ENCODE measurements at regions not wholly inside any gene's neighbourhood (a gene's known extent, or its start where the extent isn't known, plus 50 kb on each side); places are given as distances from the start of the nearest gene placed in this dataset.
"Not testable (repeated sequence)": the region's sequence is repeated elsewhere in the genome, so short reads cannot be mapped to it uniquely, and the experiment has no call there.

- DNase-seq = not testable (repeated sequence)
These were observed 102.6 kb upstream of the OTOS start for GRCh38 chr2:240243049-240243448.

- DNase-seq = no peak
These were observed 104.1 kb upstream of the OTOS start for GRCh38 chr2:240244543-240244942.

GRCh38 chr2:240245184-240245583 lies 104.7 kb upstream of the OTOS start:
- no peak for DNase-seq

GRCh38 chr2:240245706-240246105 lies 105.2 kb upstream of the OTOS start:
- DNase-seq = no peak

DNA sequence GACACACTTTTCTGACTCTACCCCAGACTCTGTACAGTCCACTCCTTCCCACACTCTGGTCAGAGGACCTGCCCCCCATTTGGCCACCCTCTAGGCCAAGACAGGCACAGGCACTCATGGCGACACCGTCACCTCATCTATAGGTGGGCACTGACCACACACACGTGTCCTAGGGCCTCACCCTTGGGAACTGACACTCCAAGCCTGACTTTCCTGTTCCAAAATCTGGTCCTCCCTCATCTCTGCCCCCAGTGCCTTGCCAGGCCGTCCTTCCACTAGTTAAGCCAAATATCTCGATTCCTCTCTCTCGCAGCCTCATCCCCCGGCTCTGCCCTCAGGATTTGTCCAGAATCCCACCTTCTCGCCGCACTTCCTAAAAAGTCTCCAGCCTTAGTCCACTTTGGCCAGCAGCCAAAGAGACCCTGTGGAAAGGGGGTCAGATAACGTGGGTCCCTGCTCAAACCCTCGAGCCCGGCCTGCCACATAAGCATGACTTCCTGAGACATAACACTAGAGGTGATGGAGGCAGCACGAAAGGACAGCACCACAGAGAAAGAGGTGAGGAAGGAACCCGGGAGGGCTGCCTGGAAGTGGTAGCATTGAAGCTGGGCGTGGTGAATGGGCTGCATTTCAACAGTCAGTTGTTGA lies 105.8 kb upstream of the OTOS start:
- no peak for DNase-seq

- DNase-seq = no peak
These were observed 106.9 kb upstream of the OTOS start for GRCh38 chr2:240247241-240247867.

DNA sequence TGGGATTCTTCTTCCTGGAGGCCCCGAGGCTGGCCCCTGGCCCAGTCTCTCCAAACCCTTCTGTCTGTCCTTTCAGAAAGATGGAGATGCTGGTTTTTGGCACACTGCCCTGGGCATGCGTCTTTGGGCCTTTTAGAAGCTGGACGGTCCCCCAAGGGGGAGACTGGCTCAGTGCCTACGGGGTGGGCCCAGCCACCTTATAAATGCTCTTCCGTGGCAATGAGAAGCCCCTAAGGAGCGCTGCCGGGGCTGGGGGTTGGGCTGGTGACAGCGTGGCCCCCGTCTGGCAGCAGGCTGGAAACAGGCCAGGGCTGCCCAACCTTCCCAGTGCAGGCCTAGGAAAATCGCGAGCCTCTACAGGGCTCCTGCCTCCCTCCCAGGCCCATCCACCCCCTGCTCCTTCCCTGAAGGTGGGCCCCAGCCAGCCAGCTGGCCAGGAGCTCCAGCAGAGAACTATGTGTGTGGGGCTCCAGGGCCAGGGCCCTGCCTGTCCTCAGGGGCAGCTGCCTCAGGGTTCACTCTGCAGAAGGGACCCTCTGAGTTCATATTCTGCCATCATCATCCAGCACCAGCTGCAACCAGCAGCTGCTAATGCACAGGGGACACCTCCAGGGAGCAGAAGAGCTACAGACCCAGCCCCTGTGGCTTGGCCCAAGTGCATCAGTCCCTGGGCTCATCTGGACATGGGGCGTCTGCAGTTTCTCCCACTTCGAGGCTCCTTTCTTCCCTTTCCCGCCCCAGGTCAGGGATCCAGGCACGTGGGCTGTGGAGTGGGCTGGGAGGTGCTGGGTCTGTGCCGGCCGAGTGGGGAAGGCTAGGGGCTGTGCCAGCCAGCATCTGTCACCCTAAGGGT lies 107.6 kb upstream of the OTOS start:
- no peak for DNase-seq

DNA sequence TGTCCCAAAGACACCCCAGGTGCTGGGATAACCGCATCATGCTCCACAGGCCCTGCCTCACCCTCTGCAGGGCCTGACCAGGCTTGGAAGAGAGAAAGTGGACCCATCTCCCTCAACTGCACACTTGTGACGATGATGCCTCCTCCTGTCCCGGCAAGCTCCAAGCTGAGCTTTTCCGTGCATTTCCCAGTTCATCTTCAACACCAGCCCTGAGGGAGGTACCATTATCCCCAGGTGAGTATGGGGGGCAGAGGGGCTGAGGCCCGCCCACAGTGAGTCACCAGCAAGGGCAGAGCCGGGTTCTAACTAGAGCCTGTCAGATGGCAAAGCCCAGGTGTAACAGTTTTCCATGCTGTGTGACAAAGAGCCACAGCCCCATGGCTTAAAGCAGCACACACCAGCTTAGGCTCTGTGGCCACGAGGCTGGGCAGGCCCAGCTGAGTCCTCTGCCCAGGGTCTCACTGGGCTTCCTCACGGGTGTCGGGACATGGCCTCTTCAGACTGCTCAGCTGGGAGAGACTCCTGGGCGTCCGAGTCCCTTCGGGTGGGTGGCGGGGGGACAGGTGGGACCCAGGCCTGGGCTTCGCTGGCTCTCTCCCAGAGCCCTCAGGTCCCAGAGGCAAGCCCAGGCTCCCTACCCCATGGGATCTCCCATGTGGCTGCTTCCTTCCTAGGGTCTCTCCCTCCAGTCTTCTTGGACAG lies 108.4 kb upstream of the OTOS start:
- DNase-seq = no peak

GRCh38 chr2:240249423-240250149 lies 109.1 kb upstream of the OTOS start:
- DNase-seq = no peak

- DNase-seq = no peak
These were observed 109.9 kb upstream of the OTOS start for GRCh38 chr2:240250150-240250984.

- peak; percentile 22 for DNase-seq
These were observed 110.8 kb upstream of the OTOS start for GRCh38 chr2:240250985-240251847.

DNA sequence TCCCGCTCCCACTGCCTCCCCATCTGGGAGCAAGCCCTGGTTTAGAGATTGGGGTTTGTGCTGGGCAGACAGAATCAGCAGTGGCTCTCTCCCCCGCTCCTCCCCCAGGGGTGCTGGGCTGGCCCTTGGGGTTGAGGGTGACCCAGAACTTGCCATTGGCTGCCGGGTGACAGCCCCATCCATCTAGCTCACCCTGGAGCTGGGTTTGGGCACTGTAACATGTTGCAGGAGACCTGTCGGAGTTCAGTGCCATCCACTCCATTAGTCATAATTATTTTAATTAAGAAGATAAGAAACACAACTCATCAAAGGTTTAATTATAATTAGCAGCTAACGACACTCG lies 111.4 kb upstream of the OTOS start:
- DNase-seq = no peak

GRCh38 chr2:240252191-240252871 lies 111.9 kb upstream of the OTOS start:
- no peak for DNase-seq

DNA sequence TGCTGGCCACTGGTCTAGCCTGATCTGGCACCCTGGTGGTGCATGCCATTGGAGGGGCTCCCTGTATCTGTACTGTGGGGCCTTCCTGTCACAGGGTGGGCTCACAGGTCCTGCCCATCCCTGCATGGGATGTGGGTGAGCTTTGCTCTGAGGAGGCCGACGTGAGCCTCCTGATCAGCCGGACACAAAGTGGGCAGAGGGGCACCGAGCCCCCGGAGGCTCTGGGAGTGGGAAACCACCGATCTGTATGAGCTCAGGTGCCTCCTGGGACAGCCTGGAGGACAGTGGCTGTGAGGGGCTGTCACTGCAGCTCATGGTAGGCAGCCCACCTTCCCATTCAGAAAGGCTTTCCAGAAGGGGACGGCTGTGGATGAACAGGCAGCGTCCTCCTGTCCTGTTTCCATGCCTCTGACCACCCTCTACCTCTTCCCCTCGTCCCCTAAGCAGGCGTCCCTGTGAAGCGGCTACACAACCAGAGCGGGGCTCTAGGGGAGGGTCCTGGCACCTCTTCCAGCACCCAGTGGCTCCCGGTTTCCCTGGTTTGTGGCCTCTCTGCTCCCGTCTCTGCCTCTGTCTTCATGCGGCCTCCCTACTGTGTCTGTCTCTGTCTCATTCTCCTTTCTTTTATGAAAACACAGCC lies 112.5 kb upstream of the OTOS start:
- no peak for DNase-seq

GRCh38 chr2:240253583-240254145 lies 113.2 kb upstream of the OTOS start:
- no peak for DNase-seq

DNA sequence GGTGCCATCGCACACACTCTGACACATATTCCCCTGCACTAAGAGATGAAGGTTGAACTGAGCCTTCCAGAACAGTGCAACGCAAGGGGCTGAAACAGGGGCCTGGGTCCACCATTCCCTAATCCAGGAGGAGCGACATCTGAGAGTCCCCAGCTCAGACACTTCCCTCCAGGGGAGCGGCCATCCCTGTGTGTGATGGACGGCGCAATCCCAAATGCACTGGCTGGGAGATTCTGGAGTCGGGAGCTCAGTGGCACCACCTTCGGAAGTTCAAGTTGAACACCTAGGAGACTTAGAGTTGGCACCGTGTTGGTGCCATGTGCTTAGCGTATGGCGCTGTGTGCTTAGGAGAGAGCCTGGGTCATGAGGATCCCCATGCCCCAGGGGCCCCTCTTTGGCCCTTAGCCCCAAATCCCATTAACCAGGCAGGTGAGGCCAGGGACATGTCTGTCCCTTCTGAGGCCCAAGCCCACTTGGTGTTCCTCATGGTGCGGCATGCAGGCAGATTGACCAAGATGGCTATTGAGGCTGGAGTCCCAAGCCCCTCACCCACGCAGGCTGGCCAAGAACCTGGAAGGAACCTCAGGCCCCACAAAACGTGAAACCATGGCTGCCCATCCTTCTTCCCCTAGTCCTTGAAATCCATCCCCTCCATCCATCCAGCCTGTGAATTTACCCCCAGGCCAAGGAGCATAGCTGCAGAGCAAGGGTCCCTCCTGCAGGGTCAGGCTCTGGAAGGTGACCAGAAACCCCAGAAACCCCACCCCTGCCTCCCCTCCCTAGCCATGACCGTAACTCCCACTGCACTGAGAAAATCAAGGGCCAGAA lies 114.1 kb upstream of the OTOS start:
- no peak for DNase-seq

GRCh38 chr2:240255165-240255491 lies 114.7 kb upstream of the OTOS start:
- DNase-seq = no peak
